ENCODE measurements at regions not wholly inside any gene's neighbourhood (a gene's known extent, or its start where the extent isn't known, plus 50 kb on each side); places are given as distances from the start of the nearest gene placed in this dataset.

DNA sequence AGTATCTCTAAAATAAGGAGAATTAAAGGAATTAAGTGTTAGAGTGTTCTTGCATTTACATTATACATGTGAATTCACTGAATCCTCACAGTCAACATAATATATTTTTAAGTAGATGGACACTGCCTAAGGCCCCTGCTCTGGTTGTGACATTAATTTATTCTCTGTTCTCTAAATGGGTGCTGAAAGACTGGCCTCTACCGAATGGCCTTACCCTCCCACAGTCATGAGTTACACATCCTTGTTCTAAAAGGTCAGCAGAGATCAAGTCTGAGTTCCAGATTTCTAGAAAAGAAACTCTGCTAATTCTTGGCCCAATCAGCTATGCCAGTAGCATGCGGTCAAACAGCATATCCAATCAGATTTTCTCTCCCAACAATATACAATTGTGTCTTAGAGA lies 193.2 kb downstream of the TM2D1 start:
- WGBS (ENCODE audit: insufficient coverage, insufficient read length): no CpG with 5 or more reads among the region's 2 CpGs
- H3K4me1 ChIP-seq (ENCODE audit: control insufficient read depth, insufficient read depth, low read length): no peaks in the 10 kb centered on the region
- H3K9me3 ChIP-seq (ENCODE audit: control insufficient read depth, insufficient read depth, low read length): no peaks in the 10 kb centered on the region

DNA sequence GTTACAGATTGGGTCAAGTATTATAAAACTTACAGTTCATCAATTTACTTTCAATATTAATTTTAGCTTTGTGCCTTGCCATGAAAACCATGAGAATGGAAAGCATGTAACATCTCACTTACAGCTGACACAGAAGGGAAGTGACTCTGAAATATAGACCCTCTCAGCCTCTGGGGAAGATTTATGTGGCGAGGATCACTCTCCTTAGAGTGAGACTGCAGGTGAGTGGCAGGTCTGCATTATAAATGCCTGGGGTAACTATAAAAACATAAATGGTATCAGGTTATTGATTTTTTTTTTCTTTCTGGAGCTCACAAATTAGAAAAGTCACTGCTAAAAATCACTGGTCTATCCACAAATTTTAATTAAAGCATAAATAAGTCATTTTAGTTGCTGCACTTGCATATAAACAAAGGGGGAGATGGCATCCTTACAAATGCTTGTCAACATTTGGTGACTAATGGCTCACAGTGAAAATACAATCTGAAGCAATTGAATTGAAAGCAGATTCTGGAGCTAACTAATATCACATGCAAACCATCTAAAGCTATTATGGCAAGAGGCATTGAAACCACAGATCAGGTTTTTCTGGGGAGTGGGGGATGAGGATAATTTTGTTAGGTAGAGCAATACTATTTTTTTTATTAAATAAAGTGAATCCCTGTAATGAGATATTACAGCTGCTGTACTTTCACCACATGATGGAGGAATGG lies 200.9 kb downstream of the TM2D1 start:
- no peaks in the 10 kb centered on the region for H3K9me3 ChIP-seq (ENCODE audit: control insufficient read depth, insufficient read depth, low read length)
- H3K27ac ChIP-seq (ENCODE audit: low read length): no peak overlapping the region
- no peak for DNase-seq (ENCODE audit: low read depth, low spot score)
- no CpG with 5 or more reads among the region's 1 CpG for WGBS (ENCODE audit: insufficient coverage, insufficient read length)
- H3K27me3 ChIP-seq (ENCODE audit: control insufficient read depth, insufficient read depth, low read length): no peaks in the 10 kb centered on the region
- H3K4me3 ChIP-seq (ENCODE audit: low read length): no peak overlapping the region
- H3K36me3 ChIP-seq (ENCODE audit: control insufficient read depth, insufficient read depth, low read length): no peaks in the 10 kb centered on the region
- no peaks in the 10 kb centered on the region for H3K4me1 ChIP-seq (ENCODE audit: control insufficient read depth, insufficient read depth, low read length)

More for the DNA sequence above, 193.2 kb downstream of the TM2D1 start:
- Histone ChIP-seq H3K27ac (ENCODE audit: low read length) (no peak overlapping the region), H3K27me3 (ENCODE audit: control insufficient read depth, insufficient read depth, low read length) (no peaks in the 10 kb centered on the region), H3K4me3 (ENCODE audit: low read length) (no peak overlapping the region), H3K36me3 (ENCODE audit: control insufficient read depth, insufficient read depth, low read length) (no peaks in the 10 kb centered on the region)
- no peak for DNase-seq (ENCODE audit: low read depth, low spot score)

GRCh38 chr1:61523229-61523628 lies 201.7 kb downstream of the TM2D1 start:
- no CpG with 5 or more reads among the region's 1 CpG for WGBS (ENCODE audit: insufficient coverage, insufficient read length)
- Histone ChIP-seq H3K27me3 (ENCODE audit: control insufficient read depth, insufficient read depth, low read length) (no peaks in the 10 kb centered on the region), H3K9me3 (ENCODE audit: control insufficient read depth, insufficient read depth, low read length) (no peaks in the 10 kb centered on the region), H3K27ac (ENCODE audit: low read length) (no peak overlapping the region), H3K4me3 (ENCODE audit: low read length) (no peak overlapping the region), H3K4me1 (ENCODE audit: control insufficient read depth, insufficient read depth, low read length) (no peaks in the 10 kb centered on the region), H3K36me3 (ENCODE audit: control insufficient read depth, insufficient read depth, low read length) (no peaks in the 10 kb centered on the region)
- no peak for DNase-seq (ENCODE audit: low read depth, low spot score)

GRCh38 chr1:61520401-61520800 lies 204.5 kb downstream of the TM2D1 start:
- Histone ChIP-seq H3K27ac (ENCODE audit: low read length) (no peak overlapping the region), H3K36me3 (ENCODE audit: control insufficient read depth, insufficient read depth, low read length) (no peaks in the 10 kb centered on the region), H3K27me3 (ENCODE audit: control insufficient read depth, insufficient read depth, low read length) (no peaks in the 10 kb centered on the region), H3K4me1 (ENCODE audit: control insufficient read depth, insufficient read depth, low read length) (no peaks in the 10 kb centered on the region), H3K9me3 (ENCODE audit: control insufficient read depth, insufficient read depth, low read length) (no peaks in the 10 kb centered on the region), H3K4me3 (ENCODE audit: low read length) (no peak overlapping the region)
- DNase-seq (ENCODE audit: low read depth, low spot score): no peak

- no peak for DNase-seq (ENCODE audit: low read depth, low spot score)
- Histone ChIP-seq H3K27me3 (ENCODE audit: control insufficient read depth, insufficient read depth, low read length) (no peaks in the 10 kb centered on the region), H3K36me3 (ENCODE audit: control insufficient read depth, insufficient read depth, low read length) (no peaks in the 10 kb centered on the region), H3K9me3 (ENCODE audit: control insufficient read depth, insufficient read depth, low read length) (no peaks in the 10 kb centered on the region), H3K4me1 (ENCODE audit: control insufficient read depth, insufficient read depth, low read length) (no peaks in the 10 kb centered on the region), H3K27ac (ENCODE audit: low read length) (no peak overlapping the region), H3K4me3 (ENCODE audit: low read length) (no peak overlapping the region)
- WGBS (ENCODE audit: insufficient coverage, insufficient read length): no CpG with 5 or more reads among the region's 2 CpGs
Measured at GRCh38 chr1:61519631-61520030, 205.3 kb downstream of the TM2D1 start.

- no peaks in the 10 kb centered on the region for H3K9me3 ChIP-seq (ENCODE audit: control insufficient read depth, insufficient read depth, low read length)
- no peak overlapping the region for H3K4me3 ChIP-seq (ENCODE audit: low read length)
- no peak for DNase-seq (ENCODE audit: low read depth, low spot score)
- no peaks in the 10 kb centered on the region for H3K36me3 ChIP-seq (ENCODE audit: control insufficient read depth, insufficient read depth, low read length)
- no peak overlapping the region for H3K27ac ChIP-seq (ENCODE audit: low read length)
- no peaks in the 10 kb centered on the region for H3K4me1 ChIP-seq (ENCODE audit: control insufficient read depth, insufficient read depth, low read length)
- H3K27me3 ChIP-seq (ENCODE audit: control insufficient read depth, insufficient read depth, low read length): no peaks in the 10 kb centered on the region
- WGBS (ENCODE audit: insufficient coverage, insufficient read length): no CpG with 5 or more reads among the region's 1 CpG
Measured at GRCh38 chr1:61518670-61519400, 206.1 kb downstream of the TM2D1 start.

DNA sequence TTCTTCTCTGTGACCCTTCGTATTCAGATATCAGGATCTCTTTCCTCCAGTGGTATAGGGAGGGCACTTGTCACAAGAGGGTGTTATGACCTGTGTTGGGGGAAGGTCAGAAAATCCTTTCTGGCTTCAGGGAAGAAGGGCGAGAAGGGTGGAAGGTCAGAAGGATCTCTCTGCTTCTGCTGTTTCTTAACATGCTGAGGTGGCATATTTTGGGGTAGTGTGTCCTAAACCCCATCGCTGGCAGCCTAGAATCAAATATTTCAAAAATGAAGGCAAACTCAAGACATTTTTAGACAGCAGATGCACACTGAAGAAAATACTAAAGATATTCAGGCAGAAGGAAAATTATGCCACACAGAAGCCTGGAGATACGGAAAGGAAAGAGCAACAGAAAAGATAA lies 207.6 kb downstream of the TM2D1 start:
- WGBS (ENCODE audit: insufficient coverage, insufficient read length): no CpG with 5 or more reads among the region's 4 CpGs
- no peak for DNase-seq (ENCODE audit: low read depth, low spot score)
- no peaks in the 10 kb centered on the region for H3K36me3 ChIP-seq (ENCODE audit: control insufficient read depth, insufficient read depth, low read length)
- no peak overlapping the region for H3K27ac ChIP-seq (ENCODE audit: low read length)
- no peaks in the 10 kb centered on the region for H3K27me3 ChIP-seq (ENCODE audit: control insufficient read depth, insufficient read depth, low read length)
- H3K4me3 ChIP-seq (ENCODE audit: low read length): no peak overlapping the region
- H3K9me3 ChIP-seq (ENCODE audit: control insufficient read depth, insufficient read depth, low read length): no peaks in the 10 kb centered on the region
- peaks cover 2% of the 10 kb centered on the region; the same call in 1 of the 2 replicates for H3K4me1 ChIP-seq (ENCODE audit: control insufficient read depth, insufficient read depth, low read length)

GRCh38 chr1:61515096-61515495 lies 209.8 kb downstream of the TM2D1 start:
- no peaks in the 10 kb centered on the region for H3K27me3 ChIP-seq (ENCODE audit: control insufficient read depth, insufficient read depth, low read length)
- peaks cover 2% of the 10 kb centered on the region; the same call in 1 of the 2 replicates for H3K4me1 ChIP-seq (ENCODE audit: control insufficient read depth, insufficient read depth, low read length)
- no peak overlapping the region for H3K4me3 ChIP-seq (ENCODE audit: low read length)
- whole genome bisulfite sequencing (ENCODE audit: insufficient coverage, insufficient read length): no CpG with 5 or more reads among the region's 2 CpGs
- H3K9me3 ChIP-seq (ENCODE audit: control insufficient read depth, insufficient read depth, low read length): no peaks in the 10 kb centered on the region
- no peaks in the 10 kb centered on the region for H3K36me3 ChIP-seq (ENCODE audit: control insufficient read depth, insufficient read depth, low read length)
- no peak overlapping the region for H3K27ac ChIP-seq (ENCODE audit: low read length)
- no peak for DNase-seq (ENCODE audit: low read depth, low spot score)

Measured in iPS DF 6.9 (cell line).